ENCODE measurements at regions not wholly inside any gene's neighbourhood (a gene's known extent, or its start where the extent isn't known, plus 50 kb on each side); places are given as distances from the start of the nearest gene placed in this dataset.

- no peak overlapping the region for H3K27ac ChIP-seq
- no peaks in the 10 kb centered on the region for H3K36me3 ChIP-seq
- H3K9me3 ChIP-seq: no peaks in the 10 kb centered on the region
- H3K4me3 ChIP-seq: no peak overlapping the region
- no peak for ATAC-seq
- peaks cover 8 to 25% (median 15%) of the 10 kb centered on the region in 3 donors for H3K4me1 ChIP-seq
- H3K27me3 ChIP-seq: peaks cover 7% of the 10 kb centered on the region
- WGBS, 2 donors (ENCODE audit: low coverage in 1 of 2): 85 to 90% methylated on average over 5 of the region's 10 CpGs
- TF ChIP-seq POLR2AphosphoS5 (IDR thresholded peaks at IDR 0.05) (no peak), CTCF (IDR thresholded peaks at IDR 0.05) (no peak), POLR2A (IDR thresholded peaks at IDR 0.05) (no peak), EP300 (IDR thresholded peaks at IDR 0.05) (no peak)
Observed at GRCh38 chr9:91035825-91036208, 234.2 kb downstream of the SYK start.

GRCh38 chr9:91036356-91036755 lies 234.7 kb downstream of the SYK start:
- Histone ChIP-seq H3K9me3 (no peaks in the 10 kb centered on the region), H3K4me3 (no peak overlapping the region), H3K36me3 (no peaks in the 10 kb centered on the region), H3K27me3 (peaks cover 7% of the 10 kb centered on the region), H3K27ac (no peak overlapping the region), H3K4me1 (peaks cover 8 to 25% (median 15%) of the 10 kb centered on the region in 3 donors)
- TF ChIP-seq CTCF (IDR thresholded peaks at IDR 0.05) (no peak), POLR2AphosphoS5 (IDR thresholded peaks at IDR 0.05) (no peak), EP300 (IDR thresholded peaks at IDR 0.05) (no peak), POLR2A (IDR thresholded peaks at IDR 0.05) (no peak)
- 95% methylated on average over 4 of the region's 8 CpGs; no CpG with 5 or more reads in 1 of the 2 donors for WGBS, 2 donors (ENCODE audit: low coverage in 1 of 2)
- ATAC-seq: no peak

- Histone ChIP-seq H3K36me3 (no peaks in the 10 kb centered on the region), H3K4me1 (peaks cover 8 to 25% (median 15%) of the 10 kb centered on the region in 3 donors), H3K27me3 (peaks cover 2% of the 10 kb centered on the region), H3K9me3 (no peaks in the 10 kb centered on the region), H3K4me3 (no peak overlapping the region), H3K27ac (peak overlapping the region in 3 of 4 donors; percentile 46 to 72 (median 70))
- TF ChIP-seq POLR2AphosphoS5 (IDR thresholded peaks at IDR 0.05) (no peak), CTCF (IDR thresholded peaks at IDR 0.05) (peak in 3 of 4 experiments; percentile 67 to 79 (median 70))
- 0 to 43% methylated on average over 3 to 8 of the region's 32 CpGs for WGBS, 2 donors (ENCODE audit: low coverage in 1 of 2)
- ATAC-seq: peak; percentile 93
Observed at GRCh38 chr9:91036826-91037510, 235.3 kb downstream of the SYK start.

- 7 to 40% methylated on average over 4 to 16 of the region's 22 CpGs for WGBS, 2 donors (ENCODE audit: low coverage in 1 of 2)
- TF ChIP-seq POLR2A (IDR thresholded peaks at IDR 0.05) (no peak), CTCF (IDR thresholded peaks at IDR 0.05) (no peak), EP300 (IDR thresholded peaks at IDR 0.05) (no peak), POLR2AphosphoS5 (IDR thresholded peaks at IDR 0.05) (peak; percentile 91)
- Histone ChIP-seq H3K4me3 (no peak overlapping the region), H3K4me1 (peaks cover 8 to 25% (median 15%) of the 10 kb centered on the region in 3 donors), H3K9me3 (no peaks in the 10 kb centered on the region), H3K27me3 (no peaks in the 10 kb centered on the region), H3K36me3 (no peaks in the 10 kb centered on the region), H3K27ac (peak overlapping the region in 3 of 4 donors; percentile 46 to 72 (median 70))
- peak; percentile 76 for ATAC-seq
Observed at GRCh38 chr9:91037511-91038482, 236.2 kb downstream of the SYK start.
